ENCODE measurements at regions not wholly inside any gene's neighbourhood (a gene's known extent, or its start where the extent isn't known, plus 50 kb on each side); places are given as distances from the start of the nearest gene placed in this dataset.

GRCh38 chr11:31882951-31883392 lies 71.8 kb upstream of the PAX6 start:
- no peak overlapping the region for H3K4me3 ChIP-seq
- H3K36me3 ChIP-seq = no peaks in the 10 kb centered on the region
- no peaks in the 10 kb centered on the region for H3K27me3 ChIP-seq
- no peak overlapping the region for H3K4me2 ChIP-seq
- no peak overlapping the region for H3K27ac ChIP-seq
- no peaks in the 10 kb centered on the region for H3K4me1 ChIP-seq
- no peak for TF ChIP-seq Cebpa-rat (IDR thresholded peaks at IDR 0.05)
- no peaks in the 10 kb centered on the region for H4K20me1 ChIP-seq
- no peaks in the 10 kb centered on the region for H3K9me3 ChIP-seq
- H3K9ac ChIP-seq = no peak overlapping the region

GRCh38 chr11:31881825-31882224 lies 70.7 kb upstream of the PAX6 start:
- Histone ChIP-seq H3K4me3 (no peak overlapping the region), H3K27ac (no peak overlapping the region)

DNA sequence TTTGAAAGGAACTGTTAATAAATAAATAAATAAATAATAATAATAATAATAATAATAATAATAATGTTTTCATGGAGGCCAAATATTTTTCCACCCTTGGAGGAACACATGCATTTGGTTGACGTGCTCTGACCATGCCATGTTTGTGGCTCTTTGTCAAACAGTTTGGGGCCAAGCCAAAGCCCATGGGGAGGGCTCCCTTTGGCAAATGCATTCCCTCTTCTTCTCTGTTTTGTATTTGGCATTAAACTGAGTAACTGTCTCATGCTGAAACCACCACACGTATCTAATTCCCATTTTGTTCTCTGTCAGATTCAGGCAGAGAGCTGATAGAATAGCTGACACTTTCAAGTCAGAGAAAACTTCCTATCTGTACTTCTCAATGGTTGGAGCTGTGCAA lies 68.6 kb upstream of the PAX6 start:
- Histone ChIP-seq H3K27ac (no peak overlapping the region), H4K20me1 (no peaks in the 10 kb centered on the region), H3K4me3 (no peak overlapping the region), H3K9ac (no peak overlapping the region), H3K9me3 (no peaks in the 10 kb centered on the region), H3K36me3 (no peaks in the 10 kb centered on the region), H3K4me1 (no peaks in the 10 kb centered on the region), H3K4me2 (no peak overlapping the region), H3K27me3 (no peaks in the 10 kb centered on the region)
- no peak for TF ChIP-seq Cebpa-rat (IDR thresholded peaks at IDR 0.05)

More at GRCh38 chr11:31881825-31882224, 70.7 kb upstream of the PAX6 start:
- no peaks in the 10 kb centered on the region for H3K4me1 ChIP-seq
- H3K4me2 ChIP-seq = no peak overlapping the region
- no peak overlapping the region for H3K9ac ChIP-seq
- no peaks in the 10 kb centered on the region for H4K20me1 ChIP-seq
- H3K9me3 ChIP-seq = no peaks in the 10 kb centered on the region
- no peaks in the 10 kb centered on the region for H3K36me3 ChIP-seq
- no peaks in the 10 kb centered on the region for H3K27me3 ChIP-seq
- TF ChIP-seq Cebpa-rat (IDR thresholded peaks at IDR 0.05) = no peak

DNA sequence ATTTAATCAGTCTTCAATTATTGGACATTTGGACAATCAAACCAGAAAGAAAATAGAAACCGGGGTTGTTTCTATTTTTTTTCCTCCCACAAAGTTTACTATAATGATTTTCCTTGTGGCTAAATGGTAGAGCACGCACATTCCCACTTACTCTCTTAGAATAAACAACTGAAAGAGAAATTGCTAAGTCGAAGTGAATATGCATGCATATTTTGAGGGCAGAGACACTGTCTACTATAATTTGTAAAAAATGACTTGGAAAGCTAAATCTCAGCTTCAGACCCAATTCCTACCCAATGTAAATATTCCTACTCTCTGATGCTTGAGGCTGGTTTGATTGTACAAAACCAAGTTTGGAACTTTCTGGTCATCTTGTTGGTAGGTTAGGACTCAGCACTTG lies 66.7 kb upstream of the PAX6 start:
- Histone ChIP-seq H3K27ac (no peak overlapping the region), H3K4me3 (no peak overlapping the region), H3K9ac (no peak overlapping the region), H3K36me3 (no peaks in the 10 kb centered on the region), H4K20me1 (no peaks in the 10 kb centered on the region), H3K27me3 (no peaks in the 10 kb centered on the region), H3K4me1 (no peaks in the 10 kb centered on the region), H3K4me2 (no peak overlapping the region), H3K9me3 (no peaks in the 10 kb centered on the region)
- TF ChIP-seq Cebpa-rat (IDR thresholded peaks at IDR 0.05) = no peak

DNA sequence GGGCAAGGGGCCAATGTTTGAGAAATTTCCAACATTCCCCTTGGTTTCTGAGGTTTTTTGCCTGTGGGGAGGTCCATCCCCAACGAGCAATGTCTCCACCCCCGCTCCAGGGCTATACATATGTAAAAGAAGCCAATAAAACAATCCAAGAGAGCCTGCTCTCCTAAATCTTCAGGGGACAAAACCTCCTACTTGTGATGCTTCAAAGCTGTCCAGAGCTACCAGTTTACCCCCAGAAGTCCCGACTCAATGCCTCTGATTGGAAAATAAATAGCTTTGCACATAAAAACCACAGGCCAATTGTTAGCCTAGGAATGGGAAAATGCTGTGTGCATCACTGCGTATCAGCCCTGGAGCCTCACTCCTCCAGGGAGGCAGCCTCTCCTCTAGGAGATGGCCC lies 66.0 kb upstream of the PAX6 start:
- Histone ChIP-seq H4K20me1 (no peaks in the 10 kb centered on the region), H3K9me3 (no peaks in the 10 kb centered on the region), H3K27me3 (no peaks in the 10 kb centered on the region), H3K4me2 (no peak overlapping the region), H3K4me1 (no peaks in the 10 kb centered on the region), H3K4me3 (no peak overlapping the region), H3K9ac (no peak overlapping the region), H3K36me3 (no peaks in the 10 kb centered on the region), H3K27ac (no peak overlapping the region)
- TF ChIP-seq Cebpa-rat (IDR thresholded peaks at IDR 0.05) = no peak

- Histone ChIP-seq H3K27ac (no peak overlapping the region), H3K4me3 (no peak overlapping the region), H4K20me1 (no peaks in the 10 kb centered on the region), H3K4me1 (no peaks in the 10 kb centered on the region), H3K4me2 (no peak overlapping the region), H3K9ac (no peak overlapping the region), H3K27me3 (no peaks in the 10 kb centered on the region), H3K9me3 (no peaks in the 10 kb centered on the region), H3K36me3 (no peaks in the 10 kb centered on the region)
- TF ChIP-seq Cebpa-rat (IDR thresholded peaks at IDR 0.05) = no peak
These were observed 64.9 kb upstream of the PAX6 start for GRCh38 chr11:31875866-31876560.

DNA sequence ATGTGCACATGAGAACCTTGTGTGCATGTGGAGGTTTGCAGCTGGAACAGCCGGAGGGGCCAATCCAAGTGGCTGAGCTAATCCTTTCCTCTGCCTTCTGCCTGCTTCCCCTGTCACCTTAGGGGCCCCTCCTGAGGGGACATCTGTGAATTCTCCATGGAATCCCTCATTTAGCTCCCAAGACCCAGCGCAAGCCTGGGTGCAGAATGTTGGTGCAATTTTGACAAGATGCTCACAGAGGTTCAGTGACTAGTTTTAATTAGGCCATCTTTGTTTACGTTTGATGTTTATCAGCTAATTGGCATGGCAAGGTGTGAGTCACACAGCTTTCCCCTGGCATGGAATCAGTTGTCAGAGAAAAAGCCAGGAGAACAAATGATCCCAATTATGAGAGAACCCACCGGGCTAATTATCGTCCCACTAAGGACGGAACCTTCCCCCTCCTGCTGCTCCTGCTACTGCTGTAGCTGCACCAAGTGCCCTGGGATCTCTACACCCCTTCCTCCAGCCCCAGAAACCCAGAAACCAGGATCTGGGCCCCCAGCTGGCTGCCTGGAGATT lies 63.6 kb upstream of the PAX6 start:
- Histone ChIP-seq H3K36me3 (no peaks in the 10 kb centered on the region), H3K27ac (no peak overlapping the region)
- no peak for TF ChIP-seq Cebpa-rat (IDR thresholded peaks at IDR 0.05)

GRCh38 chr11:31873124-31873523 lies 62.0 kb upstream of the PAX6 start:
- no peak overlapping the region for H3K4me3 ChIP-seq
- no peaks in the 10 kb centered on the region for H3K27me3 ChIP-seq
- H3K9me3 ChIP-seq = no peaks in the 10 kb centered on the region
- TF ChIP-seq Cebpa-rat (IDR thresholded peaks at IDR 0.05) = no peak
- H3K27ac ChIP-seq = no peak overlapping the region
- no peaks in the 10 kb centered on the region for H3K36me3 ChIP-seq
- no peak overlapping the region for H3K4me2 ChIP-seq
- H3K9ac ChIP-seq = no peak overlapping the region
- no peaks in the 10 kb centered on the region for H4K20me1 ChIP-seq
- no peaks in the 10 kb centered on the region for H3K4me1 ChIP-seq

More for the DNA sequence above, 63.6 kb upstream of the PAX6 start:
- Histone ChIP-seq H3K4me3 (no peak overlapping the region), H3K9ac (no peak overlapping the region), H3K4me1 (no peaks in the 10 kb centered on the region), H3K27me3 (no peaks in the 10 kb centered on the region), H3K9me3 (no peaks in the 10 kb centered on the region), H3K4me2 (no peak overlapping the region), H4K20me1 (no peaks in the 10 kb centered on the region)

GRCh38 chr11:31872076-31872443 lies 60.9 kb upstream of the PAX6 start:
- no peaks in the 10 kb centered on the region for H3K27me3 ChIP-seq
- H3K9ac ChIP-seq = no peak overlapping the region
- TF ChIP-seq Cebpa-rat (IDR thresholded peaks at IDR 0.05) = no peak
- H3K4me2 ChIP-seq = no peak overlapping the region
- no peak overlapping the region for H3K27ac ChIP-seq
- no peaks in the 10 kb centered on the region for H4K20me1 ChIP-seq
- H3K4me1 ChIP-seq = no peaks in the 10 kb centered on the region
- H3K9me3 ChIP-seq = no peaks in the 10 kb centered on the region
- H3K4me3 ChIP-seq = no peak overlapping the region
- no peaks in the 10 kb centered on the region for H3K36me3 ChIP-seq

DNA sequence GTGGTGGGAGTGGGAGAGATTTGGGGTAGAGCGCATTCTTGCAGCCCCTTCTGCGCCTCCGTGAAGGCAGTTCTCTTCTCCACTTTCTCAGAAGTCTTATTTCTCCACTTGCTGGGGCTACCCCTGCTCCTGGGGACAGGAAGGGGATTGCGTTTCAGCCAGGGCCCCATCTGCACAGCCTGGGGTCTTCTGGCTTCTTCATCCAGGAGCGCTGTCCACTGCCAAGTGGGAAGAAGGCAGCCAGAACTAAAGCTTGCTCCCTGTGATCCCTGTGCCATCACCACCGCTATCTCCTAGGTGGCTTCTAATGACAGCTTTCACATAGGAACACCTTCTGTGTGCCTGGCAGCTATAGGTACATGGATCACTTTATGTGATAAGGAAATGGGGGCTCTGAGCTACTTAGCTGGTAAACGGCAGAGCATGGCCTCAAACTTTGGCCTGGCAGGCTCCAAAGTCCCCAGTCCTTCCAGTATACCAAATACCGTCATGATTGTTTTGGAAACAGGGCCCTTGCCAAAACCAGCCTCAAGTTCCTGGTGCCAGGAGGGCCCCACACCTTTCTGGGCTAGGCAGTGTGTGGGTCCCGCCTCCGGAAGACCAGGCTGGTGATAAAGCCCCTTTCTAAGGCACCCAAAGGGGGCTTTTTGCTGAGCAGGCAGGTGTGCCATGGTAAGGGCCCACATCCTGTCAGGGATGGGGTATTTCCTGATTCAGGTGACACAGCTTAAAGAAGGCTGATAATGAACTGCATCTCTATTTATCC lies 60.4 kb upstream of the PAX6 start:
- Histone ChIP-seq H3K4me2 (no peak overlapping the region), H4K20me1 (no peaks in the 10 kb centered on the region)

More for the DNA sequence above, 60.4 kb upstream of the PAX6 start:
- Histone ChIP-seq H3K9me3 (no peaks in the 10 kb centered on the region), H3K4me1 (no peaks in the 10 kb centered on the region), H3K27ac (no peak overlapping the region), H3K9ac (no peak overlapping the region), H3K36me3 (no peaks in the 10 kb centered on the region), H3K4me3 (no peak overlapping the region), H3K27me3 (no peaks in the 10 kb centered on the region)
- no peak for TF ChIP-seq Cebpa-rat (IDR thresholded peaks at IDR 0.05)
